Astrocyte (in vitro differentiated cells and primary cell): ENCODE measurements at regions not wholly inside any gene's neighbourhood (a gene's known extent, or its start where the extent isn't known, plus 50 kb on each side); places are given as distances from the start of the nearest gene placed in this dataset.

Experiments used
- EZH2 ChIP-seq: IDR thresholded peaks from 2 replicates; pipeline ENCODE4 v1.6.1; 2012; ENCODE audit warnings: mild to moderate bottlenecking, low read length, inconsistent platforms; ENCODE audit not compliant: insufficient read depth
- TF ChIP-seq, protein P1 (sequence below): IDR thresholded peaks from 2 replicates; pipeline ENCODE4 v1.5.1; 2011; ENCODE audit warnings: low read depth, mild to moderate bottlenecking, inconsistent platforms, low read length, moderate library complexity; ENCODE audit not compliant: insufficient read depth

DNA sequence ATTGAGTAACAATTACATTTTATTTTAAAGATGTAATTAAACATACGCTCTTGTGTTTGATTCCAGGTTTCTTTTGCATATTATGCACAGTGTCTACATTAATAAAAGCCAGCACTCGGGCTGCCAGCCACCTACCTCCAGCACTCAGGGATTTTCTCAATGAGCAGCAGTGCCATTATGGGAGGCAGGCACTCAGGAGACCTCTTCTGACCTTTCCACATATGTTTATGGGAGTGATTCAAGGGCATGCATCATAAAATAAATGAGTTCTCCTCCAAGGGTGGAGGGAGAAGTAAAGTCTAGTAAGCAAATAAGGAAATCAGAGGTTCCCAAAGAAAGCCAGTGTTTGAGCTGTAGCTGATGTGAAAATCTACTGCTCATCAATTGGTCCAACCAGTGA lies 119.8 kb upstream of the IRX2 start:
- TF ChIP-seq, protein P1, sequence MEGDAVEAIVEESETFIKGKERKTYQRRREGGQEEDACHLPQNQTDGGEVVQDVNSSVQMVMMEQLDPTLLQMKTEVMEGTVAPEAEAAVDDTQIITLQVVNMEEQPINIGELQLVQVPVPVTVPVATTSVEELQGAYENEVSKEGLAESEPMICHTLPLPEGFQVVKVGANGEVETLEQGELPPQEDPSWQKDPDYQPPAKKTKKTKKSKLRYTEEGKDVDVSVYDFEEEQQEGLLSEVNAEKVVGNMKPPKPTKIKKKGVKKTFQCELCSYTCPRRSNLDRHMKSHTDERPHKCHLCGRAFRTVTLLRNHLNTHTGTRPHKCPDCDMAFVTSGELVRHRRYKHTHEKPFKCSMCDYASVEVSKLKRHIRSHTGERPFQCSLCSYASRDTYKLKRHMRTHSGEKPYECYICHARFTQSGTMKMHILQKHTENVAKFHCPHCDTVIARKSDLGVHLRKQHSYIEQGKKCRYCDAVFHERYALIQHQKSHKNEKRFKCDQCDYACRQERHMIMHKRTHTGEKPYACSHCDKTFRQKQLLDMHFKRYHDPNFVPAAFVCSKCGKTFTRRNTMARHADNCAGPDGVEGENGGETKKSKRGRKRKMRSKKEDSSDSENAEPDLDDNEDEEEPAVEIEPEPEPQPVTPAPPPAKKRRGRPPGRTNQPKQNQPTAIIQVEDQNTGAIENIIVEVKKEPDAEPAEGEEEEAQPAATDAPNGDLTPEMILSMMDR: no peak
- no peak for TF ChIP-seq EZH2
